ENCODE measurements at regions not wholly inside any gene's neighbourhood (a gene's known extent, or its start where the extent isn't known, plus 50 kb on each side); places are given as distances from the start of the nearest gene placed in this dataset.
A peak's percentile ranks its signal among the peaks of the same experiment; 100 is the strongest.

DNA sequence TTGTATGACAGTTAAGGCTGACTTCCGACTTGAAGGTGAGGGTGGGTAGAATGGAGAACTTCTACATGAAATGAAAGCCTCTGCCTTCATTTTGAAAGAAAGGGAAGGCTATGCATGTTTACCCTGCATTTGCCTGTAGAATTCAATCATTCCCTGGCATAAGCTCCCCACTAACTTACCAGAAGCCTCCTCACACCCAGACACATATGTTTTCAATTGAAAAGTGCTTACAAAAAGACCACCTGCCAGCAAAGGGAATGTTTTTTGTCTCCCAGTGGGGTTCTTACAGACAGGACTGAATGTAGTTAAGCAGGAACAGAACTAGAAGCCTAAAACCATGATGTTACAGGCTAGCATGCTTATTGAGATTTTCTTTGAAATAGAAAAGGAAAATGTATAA is 392.1 kb upstream of the HSF2 start:
- no peak for DNase-seq (ENCODE audit: low read depth)

GRCh38 chr6:122008101-122008999 is 391.1 kb upstream of the HSF2 start:
- DNase-seq (ENCODE audit: low read depth), result no peak

- no peak for DNase-seq (ENCODE audit: low read depth)
These were observed 390.5 kb upstream of the HSF2 start for GRCh38 chr6:122009000-122009350.

DNA sequence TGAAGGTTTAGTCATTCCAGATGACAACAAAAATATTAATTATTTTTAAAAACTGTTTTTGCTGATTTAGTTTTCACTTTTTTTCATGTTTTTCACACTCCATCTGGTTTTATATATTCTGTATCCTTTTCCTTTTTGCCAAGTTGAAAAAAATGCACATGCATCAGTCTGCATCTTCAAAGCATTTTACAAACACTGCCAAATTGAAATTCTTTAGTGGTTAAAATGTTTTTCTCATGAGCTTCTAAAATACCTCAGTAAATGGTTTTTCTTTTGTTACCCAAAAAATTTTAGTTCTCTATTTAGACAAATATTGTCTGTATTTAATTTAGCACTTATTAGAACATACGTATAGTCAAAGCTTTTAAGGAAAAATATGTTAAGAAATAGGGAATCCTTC is 386.9 kb upstream of the HSF2 start:
- no peak for DNase-seq (ENCODE audit: low read depth)

DNA sequence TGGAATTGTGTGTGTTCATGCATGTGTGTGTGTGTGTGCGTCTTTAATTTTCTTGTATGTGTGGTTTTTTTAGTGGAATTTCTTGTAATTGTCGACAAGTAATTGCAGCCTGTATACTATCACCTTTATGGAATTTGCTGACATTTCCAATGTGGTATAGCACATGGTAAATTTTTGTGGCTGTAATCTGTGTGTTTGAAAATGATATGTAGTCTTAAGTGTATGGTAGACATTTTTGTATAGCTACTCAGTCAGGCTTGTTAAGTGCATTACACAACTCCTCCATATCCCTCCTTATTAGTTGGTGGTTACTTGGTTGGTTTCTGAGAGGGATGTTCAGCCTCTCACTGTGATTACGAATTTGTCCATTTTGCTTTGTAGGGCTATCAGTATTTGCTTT is 384.5 kb upstream of the HSF2 start:
- DNase-seq (ENCODE audit: low read depth), result no peak

- DNase-seq (ENCODE audit: low read depth), result no peak
These were observed 378.7 kb upstream of the HSF2 start for GRCh38 chr6:122020588-122021264.

GRCh38 chr6:122025104-122025503 is 374.3 kb upstream of the HSF2 start:
- no peak for DNase-seq (ENCODE audit: low read depth)

DNA sequence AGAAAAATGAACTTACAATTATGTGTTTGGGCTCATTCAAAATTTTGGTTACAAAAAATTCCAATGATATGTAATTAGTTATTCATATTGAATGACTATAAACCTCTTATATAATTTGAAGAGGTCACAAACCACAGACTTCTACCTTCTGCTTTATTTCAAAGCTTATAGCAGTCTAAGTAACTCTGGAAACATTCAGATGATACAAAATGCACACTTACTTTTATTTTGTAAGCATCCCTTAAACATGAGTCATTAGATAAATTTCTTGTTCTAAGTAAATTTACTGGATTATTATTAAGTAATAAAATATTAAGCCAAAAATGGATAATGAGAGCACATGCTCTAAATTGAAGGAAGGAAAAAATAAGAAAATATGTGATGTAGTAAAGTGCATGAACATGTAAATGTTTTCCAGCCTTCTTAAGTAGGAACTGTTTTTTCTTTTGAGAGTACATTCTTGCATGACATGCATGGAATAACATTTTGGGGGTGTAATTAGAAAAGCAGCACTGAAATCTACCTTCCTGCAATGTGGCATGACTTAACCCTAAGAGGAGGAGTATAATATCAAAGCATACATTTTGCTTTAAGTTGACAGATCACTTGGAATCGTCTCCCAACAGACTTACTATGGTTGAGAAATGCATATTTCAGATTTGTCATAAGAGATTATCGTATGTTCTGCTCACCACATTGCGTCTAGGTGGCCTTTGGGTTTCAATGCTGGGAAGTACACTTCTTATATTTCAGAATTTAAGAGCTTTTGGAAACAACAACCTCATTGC is 372.7 kb upstream of the HSF2 start:
- no peak for DNase-seq (ENCODE audit: low read depth)

DNA sequence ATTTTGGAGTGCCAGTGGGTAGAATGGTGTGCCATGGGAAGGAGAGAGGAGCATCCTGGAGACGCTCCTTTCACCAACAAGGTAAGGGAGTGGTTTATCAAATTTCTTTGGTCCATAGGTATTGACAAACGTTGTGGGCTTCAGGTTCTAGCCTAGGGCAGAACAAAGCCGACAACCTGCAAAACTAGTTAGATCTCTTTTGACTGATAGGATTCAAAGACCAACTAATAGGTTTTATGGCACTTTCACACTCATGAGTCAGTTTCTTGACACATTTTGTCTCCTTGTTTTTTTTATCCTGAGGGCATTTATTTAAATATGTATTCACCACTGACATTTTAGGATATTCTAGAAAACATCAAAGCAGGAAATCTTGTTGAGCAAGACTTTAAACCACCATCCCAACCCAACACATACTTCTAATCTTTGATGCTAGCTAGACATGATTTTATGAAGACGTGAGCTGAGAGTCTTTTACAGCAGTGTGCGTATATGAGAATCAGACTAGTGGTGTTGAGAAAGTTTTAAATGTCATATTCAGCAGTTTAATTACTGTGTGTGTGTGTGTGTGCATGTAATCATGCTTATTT is 370.4 kb upstream of the HSF2 start:
- DNase-seq (ENCODE audit: low read depth), result no peak

DNA sequence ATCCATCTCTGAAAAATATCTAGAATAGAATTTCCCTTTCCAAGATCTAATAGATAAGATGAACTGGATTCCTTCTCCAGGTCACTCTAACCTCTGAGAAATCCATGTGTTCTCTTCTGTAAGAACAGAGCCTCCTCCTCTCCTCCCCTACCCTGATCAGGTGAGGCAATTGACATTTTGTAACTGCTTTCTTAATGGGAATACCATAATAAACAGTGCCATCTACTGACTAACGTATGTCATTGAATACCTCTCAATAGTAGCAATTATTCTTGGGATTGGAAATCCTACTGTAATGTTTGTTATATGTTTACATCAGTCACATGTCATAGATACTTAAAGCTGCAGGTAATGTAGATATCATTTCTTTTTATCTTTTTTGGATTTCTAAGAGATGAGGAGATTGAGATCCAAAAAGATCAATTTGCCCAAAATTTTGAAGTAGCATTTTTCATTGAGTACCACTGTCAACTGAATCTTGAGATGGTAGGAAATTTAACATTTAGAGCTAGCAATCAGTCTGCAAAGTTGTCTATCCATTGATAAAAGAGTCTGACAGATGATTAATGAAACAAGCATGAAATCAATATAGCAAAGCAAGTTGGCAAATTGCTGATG is 365.8 kb upstream of the HSF2 start:
- peak; percentile 56 for DNase-seq (ENCODE audit: low read depth)

DNA sequence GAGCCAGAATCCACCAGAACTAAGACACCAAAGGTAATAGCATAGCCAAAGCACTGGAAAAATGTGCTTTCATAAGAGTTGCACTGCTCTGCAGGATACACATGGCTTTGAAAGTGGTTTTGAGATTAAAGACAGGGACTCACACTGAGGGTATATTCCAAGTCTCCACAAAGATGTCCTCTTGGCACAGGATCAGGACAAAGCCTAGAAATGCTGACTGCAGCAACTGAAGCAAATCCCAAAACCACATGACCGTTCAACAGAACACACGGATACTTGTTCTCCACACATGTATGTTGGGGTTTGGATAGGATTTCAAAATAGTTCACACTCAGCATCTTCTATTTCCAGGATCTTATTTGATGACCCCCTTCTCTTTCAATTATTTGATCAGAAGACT is 364.3 kb upstream of the HSF2 start:
- no peak for DNase-seq (ENCODE audit: low read depth)

GRCh38 chr6:122040261-122040660 is 359.2 kb upstream of the HSF2 start:
- no peak for DNase-seq (ENCODE audit: low read depth)

GRCh38 chr6:122042380-122042779 is 357.1 kb upstream of the HSF2 start:
- DNase-seq (ENCODE audit: low read depth), result no peak

GRCh38 chr6:122042960-122043735 is 356.3 kb upstream of the HSF2 start:
- DNase-seq (ENCODE audit: low read depth), result no peak

GRCh38 chr6:122048570-122048969 is 350.9 kb upstream of the HSF2 start:
- peak; percentile 3 for DNase-seq (ENCODE audit: low read depth)

DNA sequence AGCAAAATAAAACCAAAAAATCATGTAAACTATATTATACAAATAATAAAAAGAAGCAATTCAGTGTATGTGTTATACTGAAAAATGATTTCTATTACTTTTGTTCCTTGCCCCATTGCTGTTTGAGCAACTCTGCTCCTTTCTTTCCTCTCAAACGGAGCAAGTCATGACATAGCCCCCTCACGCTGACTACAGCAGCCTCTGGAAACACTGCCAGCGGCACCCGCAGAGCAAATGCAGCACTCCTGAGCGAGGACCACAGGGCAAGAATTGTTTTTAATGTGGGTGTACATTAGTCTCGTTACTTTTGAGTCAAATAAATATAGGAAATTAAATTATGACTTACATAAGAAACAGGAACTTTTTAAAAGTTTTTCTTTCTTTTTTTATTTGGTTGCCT is 350.1 kb upstream of the HSF2 start:
- DNase-seq (ENCODE audit: low read depth), result no peak

- DNase-seq (ENCODE audit: low read depth), result no peak
These were observed 349.2 kb upstream of the HSF2 start for GRCh38 chr6:122050242-122050755.

DNA sequence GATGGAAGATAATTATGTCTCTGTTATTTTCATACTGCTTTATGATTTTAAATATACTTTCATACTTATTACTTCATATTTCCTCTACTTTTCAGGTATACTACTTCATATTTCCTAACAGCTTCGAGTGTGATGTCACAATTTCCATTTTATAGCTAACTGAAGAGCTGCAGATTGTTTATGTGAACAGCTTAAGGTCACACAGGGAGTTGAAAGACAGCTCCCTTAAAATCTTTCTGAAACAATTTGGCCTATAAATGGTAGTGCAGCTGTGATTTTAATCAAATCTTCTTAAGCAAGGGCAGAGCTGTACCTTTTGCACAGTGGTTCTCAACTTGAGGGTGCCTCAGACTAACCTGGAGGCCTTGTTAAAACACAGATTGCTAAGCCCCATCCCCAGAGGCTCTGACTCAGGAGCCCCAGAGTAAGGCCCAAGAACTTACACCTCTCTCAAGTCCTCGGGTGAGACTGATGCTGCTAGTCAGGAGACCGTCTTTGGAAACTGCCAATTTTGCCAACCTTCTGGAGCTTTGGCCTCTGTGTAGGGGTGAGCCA is 347.0 kb upstream of the HSF2 start:
- DNase-seq (ENCODE audit: low read depth), result no peak

GRCh38 chr6:122059918-122060317 is 339.5 kb upstream of the HSF2 start:
- no peak for DNase-seq (ENCODE audit: low read depth)

- no peak for DNase-seq (ENCODE audit: low read depth)
These were observed 337.6 kb upstream of the HSF2 start for GRCh38 chr6:122061855-122062254.
